ENCODE measurements at regions not wholly inside any gene's neighbourhood (a gene's known extent, or its start where the extent isn't known, plus 50 kb on each side); places are given as distances from the start of the nearest gene placed in this dataset.

DNA sequence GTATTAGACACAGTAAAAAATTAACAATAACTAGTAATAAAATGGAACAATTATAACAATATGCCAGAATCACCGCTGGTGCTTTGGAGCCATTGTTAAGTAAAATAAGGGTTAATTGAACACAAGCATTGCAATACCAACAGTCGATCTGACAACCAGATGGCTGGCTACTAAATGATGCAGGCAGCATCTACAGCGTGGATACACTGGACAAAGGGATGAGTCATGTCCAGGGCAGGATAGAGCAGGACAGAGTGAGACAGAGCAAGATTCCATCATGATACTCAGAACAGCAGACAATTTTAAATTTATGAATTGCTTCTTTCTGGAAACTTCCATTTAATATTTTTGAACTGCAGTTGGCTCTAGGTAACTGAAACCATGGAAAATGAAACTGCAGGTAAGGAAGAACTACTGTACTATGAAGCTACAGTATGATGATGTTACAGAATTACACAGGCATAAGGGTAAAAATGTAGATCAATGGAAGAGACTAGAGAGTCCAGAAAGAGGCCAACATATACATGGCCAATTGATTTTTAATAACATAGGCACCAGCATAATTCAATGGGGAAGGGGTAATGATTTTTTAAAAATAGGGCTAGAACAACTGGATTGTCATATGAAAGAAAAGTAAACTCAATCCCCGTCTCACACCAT is 168.7 kb downstream of the RRAGC start:
- TF ChIP-seq, protein P1, sequence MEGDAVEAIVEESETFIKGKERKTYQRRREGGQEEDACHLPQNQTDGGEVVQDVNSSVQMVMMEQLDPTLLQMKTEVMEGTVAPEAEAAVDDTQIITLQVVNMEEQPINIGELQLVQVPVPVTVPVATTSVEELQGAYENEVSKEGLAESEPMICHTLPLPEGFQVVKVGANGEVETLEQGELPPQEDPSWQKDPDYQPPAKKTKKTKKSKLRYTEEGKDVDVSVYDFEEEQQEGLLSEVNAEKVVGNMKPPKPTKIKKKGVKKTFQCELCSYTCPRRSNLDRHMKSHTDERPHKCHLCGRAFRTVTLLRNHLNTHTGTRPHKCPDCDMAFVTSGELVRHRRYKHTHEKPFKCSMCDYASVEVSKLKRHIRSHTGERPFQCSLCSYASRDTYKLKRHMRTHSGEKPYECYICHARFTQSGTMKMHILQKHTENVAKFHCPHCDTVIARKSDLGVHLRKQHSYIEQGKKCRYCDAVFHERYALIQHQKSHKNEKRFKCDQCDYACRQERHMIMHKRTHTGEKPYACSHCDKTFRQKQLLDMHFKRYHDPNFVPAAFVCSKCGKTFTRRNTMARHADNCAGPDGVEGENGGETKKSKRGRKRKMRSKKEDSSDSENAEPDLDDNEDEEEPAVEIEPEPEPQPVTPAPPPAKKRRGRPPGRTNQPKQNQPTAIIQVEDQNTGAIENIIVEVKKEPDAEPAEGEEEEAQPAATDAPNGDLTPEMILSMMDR (conservative IDR thresholded peaks at IDR 0.05; ENCODE audit: low read depth in 2 of 2), result no peak
- TF ChIP-seq EZH2phosphoT487 (IDR thresholded peaks at IDR 0.05; ENCODE audit: unreplicated experiment) (no peak), EZH2 (IDR thresholded peaks at IDR 0.05; ENCODE audit: low read depth, unreplicated experiment) (no peak), ZNF331 (CRISPR knock-in tag; IDR thresholded peaks at IDR 0.05; ENCODE audit: low read depth) (no peak), POLR2AphosphoS5 (IDR thresholded peaks at IDR 0.05; ENCODE audit: low read depth) (no peak), CREB1 (CRISPR knock-in tag; IDR thresholded peaks at IDR 0.05; ENCODE audit: low read depth) (no peak), JUNB (IDR thresholded peaks at IDR 0.05; ENCODE audit: unreplicated experiment) (no peak), NANOG (IDR thresholded peaks at IDR 0.05; ENCODE audit: borderline replicate concordance) (no peak)
- TF ChIP-seq, protein P2, sequence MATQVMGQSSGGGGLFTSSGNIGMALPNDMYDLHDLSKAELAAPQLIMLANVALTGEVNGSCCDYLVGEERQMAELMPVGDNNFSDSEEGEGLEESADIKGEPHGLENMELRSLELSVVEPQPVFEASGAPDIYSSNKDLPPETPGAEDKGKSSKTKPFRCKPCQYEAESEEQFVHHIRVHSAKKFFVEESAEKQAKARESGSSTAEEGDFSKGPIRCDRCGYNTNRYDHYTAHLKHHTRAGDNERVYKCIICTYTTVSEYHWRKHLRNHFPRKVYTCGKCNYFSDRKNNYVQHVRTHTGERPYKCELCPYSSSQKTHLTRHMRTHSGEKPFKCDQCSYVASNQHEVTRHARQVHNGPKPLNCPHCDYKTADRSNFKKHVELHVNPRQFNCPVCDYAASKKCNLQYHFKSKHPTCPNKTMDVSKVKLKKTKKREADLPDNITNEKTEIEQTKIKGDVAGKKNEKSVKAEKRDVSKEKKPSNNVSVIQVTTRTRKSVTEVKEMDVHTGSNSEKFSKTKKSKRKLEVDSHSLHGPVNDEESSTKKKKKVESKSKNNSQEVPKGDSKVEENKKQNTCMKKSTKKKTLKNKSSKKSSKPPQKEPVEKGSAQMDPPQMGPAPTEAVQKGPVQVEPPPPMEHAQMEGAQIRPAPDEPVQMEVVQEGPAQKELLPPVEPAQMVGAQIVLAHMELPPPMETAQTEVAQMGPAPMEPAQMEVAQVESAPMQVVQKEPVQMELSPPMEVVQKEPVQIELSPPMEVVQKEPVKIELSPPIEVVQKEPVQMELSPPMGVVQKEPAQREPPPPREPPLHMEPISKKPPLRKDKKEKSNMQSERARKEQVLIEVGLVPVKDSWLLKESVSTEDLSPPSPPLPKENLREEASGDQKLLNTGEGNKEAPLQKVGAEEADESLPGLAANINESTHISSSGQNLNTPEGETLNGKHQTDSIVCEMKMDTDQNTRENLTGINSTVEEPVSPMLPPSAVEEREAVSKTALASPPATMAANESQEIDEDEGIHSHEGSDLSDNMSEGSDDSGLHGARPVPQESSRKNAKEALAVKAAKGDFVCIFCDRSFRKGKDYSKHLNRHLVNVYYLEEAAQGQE (IDR thresholded peaks at IDR 0.05; ENCODE audit: unreplicated experiment), result no peak
- TF ChIP-seq, protein P3, sequence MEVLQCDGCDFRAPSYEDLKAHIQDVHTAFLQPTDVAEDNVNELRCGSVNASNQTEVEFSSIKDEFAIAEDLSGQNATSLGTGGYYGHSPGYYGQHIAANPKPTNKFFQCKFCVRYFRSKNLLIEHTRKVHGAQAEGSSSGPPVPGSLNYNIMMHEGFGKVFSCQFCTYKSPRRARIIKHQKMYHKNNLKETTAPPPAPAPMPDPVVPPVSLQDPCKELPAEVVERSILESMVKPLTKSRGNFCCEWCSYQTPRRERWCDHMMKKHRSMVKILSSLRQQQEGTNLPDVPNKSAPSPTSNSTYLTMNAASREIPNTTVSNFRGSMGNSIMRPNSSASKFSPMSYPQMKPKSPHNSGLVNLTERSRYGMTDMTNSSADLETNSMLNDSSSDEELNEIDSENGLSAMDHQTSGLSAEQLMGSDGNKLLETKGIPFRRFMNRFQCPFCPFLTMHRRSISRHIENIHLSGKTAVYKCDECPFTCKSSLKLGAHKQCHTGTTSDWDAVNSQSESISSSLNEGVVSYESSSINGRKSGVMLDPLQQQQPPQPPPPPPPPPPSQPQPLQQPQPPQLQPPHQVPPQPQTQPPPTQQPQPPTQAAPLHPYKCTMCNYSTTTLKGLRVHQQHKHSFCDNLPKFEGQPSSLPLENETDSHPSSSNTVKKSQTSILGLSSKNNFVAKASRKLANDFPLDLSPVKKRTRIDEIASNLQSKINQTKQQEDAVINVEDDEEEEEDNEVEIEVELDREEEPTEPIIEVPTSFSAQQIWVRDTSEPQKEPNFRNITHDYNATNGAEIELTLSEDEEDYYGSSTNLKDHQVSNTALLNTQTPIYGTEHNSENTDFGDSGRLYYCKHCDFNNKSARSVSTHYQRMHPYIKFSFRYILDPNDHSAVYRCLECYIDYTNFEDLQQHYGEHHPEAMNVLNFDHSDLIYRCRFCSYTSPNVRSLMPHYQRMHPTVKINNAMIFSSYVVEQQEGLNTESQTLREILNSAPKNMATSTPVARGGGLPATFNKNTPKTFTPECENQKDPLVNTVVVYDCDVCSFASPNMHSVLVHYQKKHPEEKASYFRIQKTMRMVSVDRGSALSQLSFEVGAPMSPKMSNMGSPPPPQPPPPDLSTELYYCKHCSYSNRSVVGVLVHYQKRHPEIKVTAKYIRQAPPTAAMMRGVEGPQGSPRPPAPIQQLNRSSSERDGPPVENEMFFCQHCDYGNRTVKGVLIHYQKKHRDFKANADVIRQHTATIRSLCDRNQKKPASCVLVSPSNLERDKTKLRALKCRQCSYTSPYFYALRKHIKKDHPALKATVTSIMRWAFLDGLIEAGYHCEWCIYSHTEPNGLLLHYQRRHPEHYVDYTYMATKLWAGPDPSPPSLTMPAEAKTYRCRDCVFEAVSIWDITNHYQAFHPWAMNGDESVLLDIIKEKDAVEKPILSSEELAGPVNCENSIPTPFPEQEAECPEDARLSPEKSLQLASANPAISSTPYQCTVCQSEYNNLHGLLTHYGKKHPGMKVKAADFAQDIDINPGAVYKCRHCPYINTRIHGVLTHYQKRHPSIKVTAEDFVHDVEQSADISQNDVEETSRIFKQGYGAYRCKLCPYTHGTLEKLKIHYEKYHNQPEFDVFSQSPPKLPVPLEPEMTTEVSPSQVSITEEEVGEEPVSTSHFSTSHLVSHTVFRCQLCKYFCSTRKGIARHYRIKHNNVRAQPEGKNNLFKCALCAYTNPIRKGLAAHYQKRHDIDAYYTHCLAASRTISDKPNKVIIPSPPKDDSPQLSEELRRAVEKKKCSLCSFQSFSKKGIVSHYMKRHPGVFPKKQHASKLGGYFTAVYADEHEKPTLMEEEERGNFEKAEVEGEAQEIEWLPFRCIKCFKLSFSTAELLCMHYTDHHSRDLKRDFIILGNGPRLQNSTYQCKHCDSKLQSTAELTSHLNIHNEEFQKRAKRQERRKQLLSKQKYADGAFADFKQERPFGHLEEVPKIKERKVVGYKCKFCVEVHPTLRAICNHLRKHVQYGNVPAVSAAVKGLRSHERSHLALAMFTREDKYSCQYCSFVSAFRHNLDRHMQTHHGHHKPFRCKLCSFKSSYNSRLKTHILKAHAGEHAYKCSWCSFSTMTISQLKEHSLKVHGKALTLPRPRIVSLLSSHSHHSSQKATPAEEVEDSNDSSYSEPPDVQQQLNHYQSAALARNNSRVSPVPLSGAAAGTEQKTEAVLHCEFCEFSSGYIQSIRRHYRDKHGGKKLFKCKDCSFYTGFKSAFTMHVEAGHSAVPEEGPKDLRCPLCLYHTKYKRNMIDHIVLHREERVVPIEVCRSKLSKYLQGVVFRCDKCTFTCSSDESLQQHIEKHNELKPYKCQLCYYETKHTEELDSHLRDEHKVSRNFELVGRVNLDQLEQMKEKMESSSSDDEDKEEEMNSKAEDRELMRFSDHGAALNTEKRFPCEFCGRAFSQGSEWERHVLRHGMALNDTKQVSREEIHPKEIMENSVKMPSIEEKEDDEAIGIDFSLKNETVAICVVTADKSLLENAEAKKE (CRISPR knock-in tag; IDR thresholded peaks at IDR 0.05), result no peak
- TF ChIP-seq, protein P4, sequence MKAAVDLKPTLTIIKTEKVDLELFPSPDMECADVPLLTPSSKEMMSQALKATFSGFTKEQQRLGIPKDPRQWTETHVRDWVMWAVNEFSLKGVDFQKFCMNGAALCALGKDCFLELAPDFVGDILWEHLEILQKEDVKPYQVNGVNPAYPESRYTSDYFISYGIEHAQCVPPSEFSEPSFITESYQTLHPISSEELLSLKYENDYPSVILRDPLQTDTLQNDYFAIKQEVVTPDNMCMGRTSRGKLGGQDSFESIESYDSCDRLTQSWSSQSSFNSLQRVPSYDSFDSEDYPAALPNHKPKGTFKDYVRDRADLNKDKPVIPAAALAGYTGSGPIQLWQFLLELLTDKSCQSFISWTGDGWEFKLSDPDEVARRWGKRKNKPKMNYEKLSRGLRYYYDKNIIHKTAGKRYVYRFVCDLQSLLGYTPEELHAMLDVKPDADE (IDR thresholded peaks at IDR 0.05), result no peak

Data from GM23338 (cell line).